GDM1 (cell line): ENCODE measurements at regions not wholly inside any gene's neighbourhood (a gene's known extent, or its start where the extent isn't known, plus 50 kb on each side); places are given as distances from the start of the nearest gene placed in this dataset.
"Not testable (repeated sequence)": the region's sequence is repeated elsewhere in the genome, so short reads cannot be mapped to it uniquely, and the experiment has no call there.

Experiments
- DNase-seq: peaks from one replicate; lab custom pipeline; 2025; lab: John Stamatoyannopoulos, UW

DNA sequence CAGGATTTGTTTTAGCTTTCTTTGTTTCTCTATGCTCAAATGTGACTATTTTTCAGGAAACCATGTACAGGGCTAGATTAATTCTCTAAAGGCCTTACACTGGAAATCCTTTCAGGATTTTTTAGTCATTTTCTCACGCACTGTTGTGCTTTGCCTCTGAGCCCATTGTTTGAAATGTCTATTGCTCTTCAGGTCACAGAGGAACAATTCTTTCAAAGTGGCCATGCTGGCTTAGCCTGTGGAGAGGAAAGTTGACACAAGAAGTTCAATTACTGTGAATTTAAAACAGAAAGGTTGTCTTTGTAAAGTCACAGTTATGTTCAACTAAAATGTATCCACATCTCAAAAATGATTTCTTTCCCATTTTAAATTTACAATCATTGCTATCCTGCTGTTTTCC is 1071.7 kb upstream of the POT1 start:
- no peak for DNase-seq

DNA sequence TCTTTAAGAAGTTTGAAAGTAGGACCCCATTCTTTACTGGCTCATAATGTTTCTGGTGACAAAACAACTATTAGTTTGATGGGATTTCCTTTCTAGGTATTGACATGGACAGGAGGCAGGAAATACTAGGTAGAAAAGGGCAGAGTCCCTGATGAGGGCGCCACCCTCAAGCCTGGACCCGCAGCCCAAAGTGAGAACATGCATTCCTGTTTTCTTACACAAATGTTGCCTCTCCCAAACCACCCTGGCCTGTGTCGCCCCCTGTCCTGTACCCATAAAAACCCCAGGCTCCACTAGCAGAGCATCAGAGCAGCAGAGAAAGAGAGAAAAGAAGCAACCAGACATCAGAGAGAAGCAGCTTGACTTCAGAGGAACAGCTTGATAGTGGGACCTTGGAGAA is 1055.2 kb upstream of the POT1 start:
- no peak for DNase-seq

DNA sequence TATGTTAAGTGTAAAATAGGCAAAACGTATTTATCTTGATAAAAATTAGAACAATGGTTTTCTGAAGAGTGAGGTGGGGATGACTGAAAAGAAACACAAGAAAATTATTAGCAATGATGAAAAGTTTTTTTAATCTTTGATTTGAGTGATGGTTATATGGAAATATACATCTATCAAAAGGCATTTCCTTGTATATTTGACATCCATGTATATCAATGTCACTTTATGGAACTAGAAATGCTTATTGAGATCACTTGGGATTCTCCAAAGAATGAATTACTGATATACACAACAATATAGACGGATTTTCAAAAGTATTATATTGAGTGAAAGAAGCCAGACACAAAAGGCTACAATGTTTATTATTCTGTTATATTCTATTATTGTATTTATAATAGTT is 1042.0 kb upstream of the POT1 start:
- DNase-seq, result no peak

DNA sequence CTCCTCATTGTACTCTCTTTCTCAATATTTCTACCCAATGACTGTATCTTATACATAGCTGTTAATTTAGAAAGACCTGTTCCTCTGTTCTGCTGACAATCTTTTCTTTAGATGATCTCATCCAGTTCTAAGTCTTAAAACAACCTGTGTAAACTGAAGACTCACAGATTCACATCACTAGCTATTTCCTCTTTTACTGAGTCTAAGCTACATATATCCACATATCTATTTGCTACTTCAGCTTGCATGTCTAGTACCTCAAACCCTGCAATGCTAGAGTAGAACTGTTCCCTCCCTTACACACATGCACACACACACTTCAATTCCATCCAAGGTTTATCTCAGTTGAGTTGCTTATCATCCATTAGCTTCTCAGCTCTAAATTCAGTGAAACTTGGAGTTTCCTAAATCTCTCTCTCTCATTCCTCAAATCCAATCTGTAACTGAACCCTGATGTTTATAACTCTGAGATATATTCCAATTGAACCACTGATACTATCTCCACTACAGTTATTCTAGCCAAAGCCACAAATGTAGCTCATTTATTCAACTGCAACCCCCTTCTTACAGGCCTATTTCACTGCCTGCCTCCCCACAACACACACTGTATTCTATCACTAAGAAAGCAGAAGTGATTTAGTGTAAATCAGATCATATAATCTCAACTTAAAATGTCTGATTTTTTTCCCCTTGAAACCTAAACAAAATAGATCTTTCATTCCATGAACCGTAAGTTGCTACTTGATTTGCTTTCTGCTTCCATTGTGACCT is 1036.8 kb upstream of the POT1 start:
- no peak for DNase-seq

DNA sequence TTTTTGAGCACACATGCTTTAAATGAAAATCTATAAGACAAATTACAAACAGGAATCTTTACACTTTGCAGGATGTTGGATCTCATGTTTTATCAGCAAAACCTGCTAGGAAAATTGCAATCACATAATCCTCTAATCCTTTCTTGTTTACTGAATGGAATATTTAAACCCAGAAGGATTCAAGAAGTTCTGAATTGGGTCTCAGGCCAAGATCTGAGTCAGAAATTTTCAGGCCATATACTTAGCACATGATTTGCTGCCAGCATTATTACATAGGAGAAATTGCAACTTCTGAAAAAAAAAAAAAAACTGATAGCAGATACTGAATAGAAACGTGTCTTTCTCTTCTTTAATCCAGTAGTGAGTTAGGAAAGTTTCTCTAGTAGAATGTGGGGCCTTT is 1005.3 kb upstream of the POT1 start:
- no peak for DNase-seq

DNA sequence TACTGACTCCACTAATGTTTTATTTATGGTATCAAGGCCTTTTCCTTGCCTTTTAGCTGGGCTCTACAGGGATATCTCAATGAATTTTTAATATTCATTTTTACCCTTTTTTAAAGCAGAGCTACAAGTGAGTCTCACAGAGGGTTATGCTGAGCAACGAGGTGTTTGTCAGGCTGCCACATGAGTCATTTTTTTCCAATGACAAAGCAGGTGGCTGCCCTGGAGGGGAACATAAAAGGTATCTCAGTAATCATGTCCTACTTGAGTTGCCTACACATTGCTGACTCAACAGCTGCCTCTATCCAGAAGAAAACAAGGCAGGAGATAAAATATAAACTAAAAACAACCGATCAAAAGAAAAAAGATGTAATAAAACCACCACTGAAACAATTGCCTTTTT is 1004.9 kb upstream of the POT1 start:
- no peak for DNase-seq

DNA sequence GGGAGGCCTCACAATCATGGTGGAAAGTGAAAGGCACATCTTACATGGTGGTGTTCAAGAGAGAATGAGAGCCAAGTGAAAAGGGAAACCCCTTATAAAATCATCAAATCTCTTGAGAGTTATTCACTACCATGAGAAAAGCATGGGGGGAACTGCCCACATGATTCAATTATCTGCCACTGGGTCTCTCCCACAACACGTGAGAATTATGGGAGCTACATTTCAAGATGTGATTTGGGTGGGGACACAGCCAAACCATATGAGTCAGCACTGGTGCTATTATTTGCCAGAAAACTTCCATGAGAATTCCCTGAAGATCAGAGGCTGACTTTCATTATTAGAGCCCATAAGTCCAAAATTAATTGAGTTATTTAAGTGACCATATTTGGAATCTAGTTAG is 1001.2 kb upstream of the POT1 start:
- no peak for DNase-seq

DNA sequence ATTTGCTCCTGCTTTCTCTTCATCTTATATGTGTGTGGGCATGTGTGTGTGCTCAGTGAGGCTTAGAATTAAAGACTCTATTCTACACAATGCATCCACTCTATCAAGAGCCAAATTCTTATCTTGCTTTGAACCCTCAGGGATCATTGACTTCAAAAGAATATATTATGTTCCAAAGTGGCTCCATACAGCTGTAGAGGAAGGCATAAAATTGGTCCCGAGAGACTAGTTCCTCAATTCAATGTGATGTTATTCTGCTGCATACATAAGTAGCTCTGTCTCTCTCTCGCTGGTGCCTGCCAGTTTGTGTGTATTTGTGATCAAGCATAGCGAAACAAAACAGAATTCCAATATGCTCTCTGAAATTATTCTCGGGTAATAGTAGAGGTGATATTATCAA is 997.9 kb upstream of the POT1 start:
- DNase-seq, result no peak

DNA sequence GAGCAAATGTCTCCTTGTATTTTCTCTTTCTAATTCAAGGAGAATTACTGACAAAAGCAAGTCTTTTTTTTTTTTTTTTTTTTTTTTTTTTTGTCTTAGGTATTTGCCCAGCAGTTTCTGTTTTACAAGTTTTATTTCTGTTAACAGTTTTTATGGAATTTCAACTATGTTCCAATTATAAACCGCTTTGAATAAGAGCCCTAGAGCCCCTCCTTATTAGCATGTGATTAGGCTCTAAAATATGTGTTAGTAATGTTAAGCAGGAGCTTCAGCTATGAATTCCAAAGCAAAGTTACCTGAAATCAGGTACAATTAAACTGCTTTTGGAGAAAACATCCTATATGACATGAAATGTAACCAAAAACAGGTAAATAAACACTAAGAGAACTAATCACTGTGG is 997.0 kb upstream of the POT1 start:
- no peak for DNase-seq

DNA sequence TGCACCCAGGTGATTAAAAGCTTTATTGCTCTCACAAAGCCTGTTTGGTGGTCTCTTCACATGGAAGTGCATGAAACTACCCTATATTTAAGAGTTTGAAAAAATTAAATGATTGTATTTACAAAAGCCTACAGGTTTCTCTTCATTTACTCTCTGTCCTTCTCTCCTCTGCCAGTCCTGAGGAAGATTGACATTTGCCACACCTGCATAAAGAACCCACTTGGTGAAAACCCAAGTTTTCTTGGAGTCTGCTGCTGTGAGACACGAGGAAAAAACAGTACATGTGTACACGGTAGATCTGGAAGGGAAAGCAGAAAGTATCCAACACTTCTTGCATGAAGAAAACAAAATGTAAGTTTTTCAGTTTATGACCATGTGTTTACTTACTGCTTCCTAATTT is 994.4 kb upstream of the POT1 start:
- DNase-seq, result no peak

DNA sequence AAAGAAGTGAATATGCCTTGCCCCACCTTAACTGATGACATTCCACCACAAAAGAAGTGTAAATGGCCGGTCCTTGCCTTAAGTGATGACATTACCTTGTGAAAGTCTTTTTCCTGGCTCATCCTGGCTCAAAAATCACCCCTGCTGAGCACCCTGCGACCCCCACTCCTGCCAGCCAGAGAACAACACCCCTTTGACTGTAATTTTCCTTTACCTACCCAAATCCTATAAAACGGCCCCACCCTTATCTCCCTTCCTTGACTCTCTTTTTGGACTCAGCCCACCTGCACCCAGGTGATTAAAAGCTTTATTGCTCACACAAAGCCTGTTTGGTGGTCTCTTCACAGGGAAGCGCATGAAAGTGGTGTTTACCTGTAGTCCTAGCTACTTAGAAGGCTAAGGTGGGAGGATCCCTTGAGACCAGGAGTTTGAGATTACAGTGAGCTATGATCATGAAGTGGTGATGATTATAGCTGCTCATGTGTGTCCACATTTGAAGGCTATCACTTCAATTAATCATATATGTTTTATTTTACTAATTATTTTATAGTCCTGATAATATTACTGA is 985.8 kb upstream of the POT1 start:
- not testable (repeated sequence) for DNase-seq

DNA sequence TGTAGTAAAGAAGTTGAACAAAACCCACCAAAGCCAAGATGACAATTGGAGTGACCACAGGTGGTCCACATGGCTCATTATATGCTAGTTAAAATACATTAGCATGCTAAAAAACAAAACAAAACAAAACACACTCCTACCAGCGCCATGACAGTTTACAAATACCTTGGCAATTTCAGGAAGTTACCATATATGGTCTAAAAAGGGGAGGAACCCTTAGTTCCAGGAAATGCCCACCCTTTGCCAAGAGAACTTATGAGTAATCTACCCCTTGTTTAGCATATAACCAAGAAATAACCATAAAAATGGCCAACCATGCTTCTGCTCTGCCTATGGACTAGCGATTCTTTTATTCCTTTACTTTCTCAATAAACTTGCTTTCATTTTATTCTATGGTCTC is 979.1 kb upstream of the POT1 start:
- DNase-seq, result no peak

DNA sequence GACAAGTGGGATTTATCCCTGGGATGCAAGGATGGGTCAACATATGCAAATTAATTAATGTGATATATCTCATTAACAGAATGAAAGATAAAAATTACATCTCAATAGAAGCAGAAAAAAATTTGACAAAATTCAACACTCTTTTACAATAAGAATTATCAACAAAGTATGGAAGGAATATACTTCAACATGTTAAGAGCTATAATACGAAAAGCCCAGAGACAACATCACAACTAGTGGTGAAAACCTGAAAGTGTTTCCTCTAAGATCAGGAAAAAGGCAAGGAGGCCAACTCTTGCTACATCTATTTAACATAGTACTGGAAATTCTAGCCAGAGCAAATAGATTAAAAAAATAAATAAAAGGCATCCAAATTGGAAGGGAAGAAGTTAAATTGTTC is 970.0 kb upstream of the POT1 start:
- no peak for DNase-seq

DNA sequence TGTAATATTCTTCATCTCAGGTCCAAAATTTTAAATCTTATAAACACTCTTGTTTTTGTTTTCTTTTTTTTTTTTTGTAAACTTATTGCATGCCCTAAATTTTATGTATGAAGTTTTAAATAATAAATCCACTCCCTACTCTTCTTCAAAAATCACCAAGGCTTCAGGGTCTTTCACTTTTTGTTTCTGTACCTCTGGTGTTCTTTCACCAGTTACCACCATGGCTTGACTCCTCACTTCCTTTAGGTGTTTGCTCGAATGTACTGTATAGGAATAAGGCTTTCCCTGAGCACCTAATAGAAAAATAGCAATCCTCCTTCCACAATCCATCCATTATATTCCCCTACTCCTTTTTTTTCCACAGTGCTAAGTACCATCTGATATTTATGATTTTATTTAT is 962.8 kb upstream of the POT1 start:
- DNase-seq, result no peak

DNA sequence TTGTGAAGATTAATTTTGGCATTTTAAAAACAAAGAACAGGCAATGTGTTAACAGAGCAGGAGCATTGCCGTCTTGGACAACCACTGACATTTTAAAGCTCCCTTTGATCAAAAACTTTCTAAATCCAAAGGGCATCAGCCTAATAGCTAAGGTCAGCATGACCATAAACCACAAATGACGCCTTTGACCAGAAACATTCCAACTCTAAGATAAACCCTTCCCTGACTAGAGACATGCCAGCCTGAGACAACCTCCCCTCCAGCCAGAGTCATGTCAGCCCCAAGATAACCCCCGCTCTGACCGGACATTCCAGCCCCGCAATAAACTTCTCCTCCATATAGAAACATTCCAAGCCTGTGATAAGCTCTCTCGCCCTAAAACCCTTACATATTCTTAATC is 949.4 kb upstream of the POT1 start:
- DNase-seq, result no peak

DNA sequence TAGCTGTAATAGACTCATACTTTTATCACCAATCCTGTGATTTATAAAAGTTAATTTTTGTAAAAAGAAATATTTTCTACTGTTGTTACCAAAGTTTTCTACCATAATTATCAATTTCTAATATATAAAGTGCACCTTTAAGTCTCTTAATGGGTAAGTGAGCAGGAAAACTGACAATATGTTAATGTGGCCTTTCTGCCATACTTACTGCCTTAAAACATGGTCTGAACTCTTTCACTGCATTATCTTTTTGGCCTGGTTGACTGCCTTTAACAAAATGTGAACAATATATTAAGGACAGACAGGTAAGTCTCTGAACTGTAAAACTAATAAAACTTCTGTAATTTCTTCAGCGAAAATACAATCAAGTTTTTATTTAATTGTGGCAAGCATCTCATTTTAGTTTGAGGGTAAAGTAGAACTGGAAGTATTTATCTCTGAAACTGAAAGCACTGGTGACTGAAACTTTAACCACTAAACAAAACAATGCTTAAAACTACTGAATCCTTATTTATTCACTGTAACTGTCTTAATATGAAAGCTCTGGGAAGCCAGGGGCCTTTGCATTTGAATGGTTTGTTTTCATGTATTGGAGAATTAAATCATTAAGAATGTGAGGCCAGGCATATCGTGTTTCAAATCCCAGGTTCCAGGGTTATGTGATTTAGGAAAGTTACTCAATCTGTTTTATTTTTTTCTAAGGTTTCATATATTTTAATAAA is 948.8 kb upstream of the POT1 start:
- no peak for DNase-seq

DNA sequence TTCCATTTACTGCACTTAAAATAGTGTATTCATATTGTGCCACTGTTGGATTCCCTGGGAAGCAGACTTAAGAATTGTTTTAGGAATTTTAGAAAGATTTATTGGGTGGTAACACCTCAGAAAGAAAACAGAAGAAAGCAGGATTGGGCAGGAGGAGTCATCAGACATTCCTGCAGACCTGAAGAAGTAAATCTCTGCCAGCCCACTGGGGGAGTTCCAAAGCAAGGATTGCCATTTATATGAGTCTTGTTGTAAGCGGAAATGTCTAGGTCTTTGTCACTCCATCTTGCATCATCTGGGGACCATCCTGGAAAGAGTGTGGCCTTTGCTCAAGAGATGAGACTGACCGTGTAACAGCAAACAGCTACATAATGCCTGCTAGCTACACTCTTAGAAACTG is 947.6 kb upstream of the POT1 start:
- DNase-seq, result no peak

DNA sequence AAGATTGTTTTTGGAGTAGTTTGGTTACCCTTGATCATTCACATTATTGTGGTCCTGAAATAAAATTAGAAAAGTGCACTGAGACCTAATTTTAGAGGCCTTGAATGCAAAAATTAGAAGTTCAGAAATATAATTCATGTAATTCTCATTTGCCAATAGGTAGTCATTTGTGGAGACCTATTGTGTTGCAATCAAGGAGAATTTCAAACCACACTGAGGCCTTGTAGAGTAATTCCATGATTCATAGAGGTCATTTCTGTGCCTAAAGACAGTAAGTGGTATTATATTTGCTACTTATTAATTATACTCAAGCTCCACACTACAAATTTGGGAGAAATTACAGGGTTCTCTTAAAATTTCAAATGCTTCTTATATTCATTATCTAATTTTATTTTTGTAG is 946.8 kb upstream of the POT1 start:
- no peak for DNase-seq

DNA sequence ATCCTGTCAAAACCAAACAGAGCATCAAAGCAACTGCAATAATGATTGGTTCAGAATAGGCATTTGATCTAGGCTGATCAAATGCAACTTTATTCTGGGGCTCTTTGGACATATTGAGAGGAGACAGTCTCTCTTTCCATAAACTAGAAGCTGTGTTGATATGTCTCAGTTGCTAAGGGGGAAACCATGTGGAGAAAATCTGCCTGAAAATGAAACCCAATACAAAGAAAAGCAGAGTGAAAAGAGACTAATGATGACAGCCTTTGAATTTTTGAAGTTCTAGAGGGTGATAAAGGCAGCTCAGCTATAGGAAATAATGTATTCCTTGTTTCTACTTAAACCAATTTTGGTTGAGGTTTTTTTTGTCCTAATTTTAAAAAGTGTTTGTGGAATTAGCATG is 941.8 kb upstream of the POT1 start:
- no peak for DNase-seq

DNA sequence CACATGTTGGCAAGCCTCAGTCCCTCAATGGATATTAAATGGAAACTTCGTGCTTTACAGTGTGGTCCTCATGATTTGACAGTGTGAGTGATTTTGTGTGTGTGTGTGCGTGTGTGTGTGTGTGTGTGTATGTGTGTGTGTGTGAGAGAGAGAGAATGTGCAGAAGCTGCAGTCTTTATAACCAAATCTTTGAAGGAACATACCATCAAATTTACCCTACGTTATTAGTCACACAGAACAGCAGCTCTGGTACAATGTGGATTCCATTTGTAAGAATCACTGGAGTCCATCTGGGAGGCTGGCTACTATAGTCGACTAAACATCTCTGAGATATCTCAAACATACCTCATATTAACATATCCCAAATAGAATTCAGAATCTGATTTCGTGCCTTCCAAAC is 928.0 kb upstream of the POT1 start:
- no peak for DNase-seq

DNA sequence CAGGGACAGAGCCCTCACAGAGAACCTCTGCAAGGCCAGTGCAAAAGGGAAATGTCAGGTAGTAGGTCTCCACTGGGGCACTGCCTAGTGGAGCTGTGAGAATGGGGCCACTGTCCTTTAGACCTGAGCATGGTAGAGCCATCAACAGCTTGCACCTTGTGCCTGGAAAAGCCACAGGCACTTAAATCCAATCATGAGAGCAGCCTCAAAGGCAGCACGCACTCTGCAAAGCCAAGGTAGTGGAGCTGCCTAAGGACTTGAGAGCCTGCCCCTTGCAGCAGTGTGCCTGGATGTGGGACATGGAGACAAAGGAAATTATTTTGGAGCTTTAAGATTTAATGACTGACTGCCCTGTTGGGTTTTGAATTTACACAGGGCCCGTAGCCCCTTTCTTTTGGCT is 918.5 kb upstream of the POT1 start:
- DNase-seq, result no peak

DNA sequence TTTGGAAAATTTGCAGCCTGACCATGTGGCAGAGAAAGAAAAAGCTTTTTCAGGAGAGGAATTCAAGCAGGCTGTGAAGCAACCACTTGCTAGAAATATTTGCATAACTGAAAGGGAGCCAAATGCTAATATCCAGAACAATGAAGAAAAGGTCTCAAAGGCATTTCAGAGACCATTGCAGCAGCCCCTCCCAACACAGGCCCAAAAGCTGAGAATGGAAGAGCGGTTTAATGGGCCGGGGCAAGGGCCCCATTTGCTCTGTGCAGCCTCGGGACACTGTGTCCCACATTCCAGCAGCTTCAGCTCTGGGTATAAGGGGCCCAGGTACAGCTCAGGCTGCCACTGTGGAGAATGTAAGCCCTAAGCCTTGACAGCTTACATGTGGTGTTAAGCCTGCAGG is 918.1 kb upstream of the POT1 start:
- DNase-seq, result no peak

DNA sequence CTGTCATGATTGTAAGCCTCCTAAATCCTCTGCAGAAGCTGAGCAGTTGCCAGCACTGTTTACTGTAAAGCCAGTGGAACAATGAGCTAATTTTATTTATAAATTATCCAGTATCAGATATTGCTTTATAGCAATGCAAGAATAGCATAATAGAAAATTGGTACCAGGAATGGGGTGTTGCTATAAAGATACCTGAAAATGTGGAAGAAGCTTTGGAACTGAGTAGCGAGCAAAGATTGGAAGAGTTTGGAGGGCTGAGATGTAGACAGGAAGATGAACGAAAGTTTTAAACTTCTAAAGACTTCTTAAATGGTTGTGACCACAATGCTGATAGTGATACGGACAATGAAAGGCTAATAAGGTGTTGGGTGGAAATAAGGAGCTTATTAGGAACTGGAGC is 917.4 kb upstream of the POT1 start:
- DNase-seq, result no peak

DNA sequence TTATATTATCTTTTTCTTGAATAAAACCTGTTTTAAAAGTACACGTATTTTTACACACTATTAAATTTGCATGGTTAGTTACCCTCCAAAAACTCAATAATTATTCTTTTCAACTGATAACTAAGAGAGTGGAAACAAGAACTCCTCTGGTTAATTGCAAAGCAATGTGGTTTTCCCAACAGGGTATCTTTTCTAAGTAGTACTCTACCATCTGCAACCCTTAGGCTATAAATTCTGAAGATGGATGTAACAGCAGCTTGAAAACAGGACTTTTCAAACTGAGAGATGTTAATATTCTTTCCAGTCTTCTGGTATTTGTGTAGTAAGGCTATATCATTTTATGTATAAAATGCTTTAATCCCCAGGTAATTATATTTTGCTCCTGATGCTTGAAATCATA is 916.1 kb upstream of the POT1 start:
- no peak for DNase-seq
